Body of pancreas (tissue), 4 donors: ENCODE measurements at regions not wholly inside any gene's neighbourhood (a gene's known extent, or its start where the extent isn't known, plus 50 kb on each side); places are given as distances from the start of the nearest gene placed in this dataset.

Source experiments
- ATAC-seq: fragments of 150-250 bp; one replicate; pipeline ENCODE4 v1.9.1; 2016
- DNase-seq, 4 donors: peaks; one replicate each; pipeline ENCODE4 v3.0.0-alpha.2; 2019
- H3K27ac ChIP-seq, 4 donors: fragments of 200-600 bp; sonication (generic); 1 replicate in 3 of 4; 2 replicates in 1 of 4; pipeline versions ENCODE4 v1.5.1 to v1.6.1; 2016 to 2019; ENCODE audit warnings: mild to moderate bottlenecking in 1 of 4, mixed read lengths in 1 of 4, moderate library complexity in 1 of 4
- H3K27me3 ChIP-seq, 2 donors: fragments of 200-600 bp; sonication (generic); one replicate each; pipeline ENCODE4 v1.6.0; 2016; ENCODE audit warnings: mild to moderate bottlenecking in 1 of 2
- H3K36me3 ChIP-seq, 2 donors: fragments of 200-600 bp; sonication (generic); replicated peaks in 1 of 2; 2 replicates each; pipeline ENCODE4 v1.5.1; 2016; ENCODE audit warnings: low read depth in 2 of 2; ENCODE audit not compliant: insufficient read depth in 1 of 2
- H3K4me1 ChIP-seq: fragments of 200-600 bp; sonication (generic); one replicate; pipeline ENCODE4 v1.6.0; 2016
- H3K4me3 ChIP-seq, 2 donors: fragments of 200-600 bp; sonication (generic); 1 replicate in 1 of 2; 2 replicates in 1 of 2; pipeline ENCODE4 v1.5.1; 2016 to 2019
- H3K9me3 ChIP-seq, 3 donors: fragments of 200-600 bp; sonication (generic); 1 replicate in 2 of 3; 2 replicates in 1 of 3; pipeline ENCODE4 v1.5.1; 2016
- POLR2A ChIP-seq, 3 donors: fragments of 450-650 bp; IDR thresholded peaks; one replicate each; pipeline ENCODE4 v1.6.1; 2016; ENCODE audit warnings: antibody characterized with exemption in 3 of 3, mild to moderate bottlenecking in 2 of 3
- WGBS, 2 donors: methylation state at CpG; one replicate each; pipeline ENCODE4 v1.1.5; 2017; 5-methylcytosine and 5-hydroxymethylcytosine counted together
- intact Hi-C: fragments of 100-400 bp; cut with DNase I; formaldehyde crosslinking; loops from one replicate; pipeline ENCODE4 v1.15.1; 2023
- TF ChIP-seq, protein P1 (sequence below), 7 experiments: fragments of 450-650 bp in 4 of 7; fragments of 200-600 bp in 3 of 7; sonication (generic) in 3 of 7; IDR thresholded peaks; one replicate each; pipeline ENCODE4 v1.5.1; 2016 to 2019; ENCODE audit warnings: antibody characterized with exemption in 7 of 7

DNA sequence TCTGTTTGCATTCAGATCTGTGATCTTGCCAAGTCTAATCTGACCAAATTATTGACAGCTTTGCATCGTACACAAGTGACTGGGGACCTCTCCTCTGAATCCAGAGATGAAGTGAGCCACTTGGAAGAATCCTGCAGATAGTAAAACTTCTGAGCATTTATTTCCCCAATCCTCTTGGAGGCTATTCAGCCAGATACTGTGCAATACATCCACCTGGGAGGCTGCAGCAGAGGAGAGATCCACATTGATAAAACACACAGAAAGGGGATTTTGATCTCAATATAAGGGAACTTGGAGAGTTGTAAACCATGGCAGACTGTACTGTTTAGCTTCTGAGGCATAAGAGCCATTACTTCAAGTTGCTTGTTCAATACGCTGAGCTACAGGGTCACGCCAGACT, 654.6 kb downstream of the MTRR start:
- no peak for TF ChIP-seq POLR2A (IDR thresholded peaks at IDR 0.05)
- TF ChIP-seq, protein P1, sequence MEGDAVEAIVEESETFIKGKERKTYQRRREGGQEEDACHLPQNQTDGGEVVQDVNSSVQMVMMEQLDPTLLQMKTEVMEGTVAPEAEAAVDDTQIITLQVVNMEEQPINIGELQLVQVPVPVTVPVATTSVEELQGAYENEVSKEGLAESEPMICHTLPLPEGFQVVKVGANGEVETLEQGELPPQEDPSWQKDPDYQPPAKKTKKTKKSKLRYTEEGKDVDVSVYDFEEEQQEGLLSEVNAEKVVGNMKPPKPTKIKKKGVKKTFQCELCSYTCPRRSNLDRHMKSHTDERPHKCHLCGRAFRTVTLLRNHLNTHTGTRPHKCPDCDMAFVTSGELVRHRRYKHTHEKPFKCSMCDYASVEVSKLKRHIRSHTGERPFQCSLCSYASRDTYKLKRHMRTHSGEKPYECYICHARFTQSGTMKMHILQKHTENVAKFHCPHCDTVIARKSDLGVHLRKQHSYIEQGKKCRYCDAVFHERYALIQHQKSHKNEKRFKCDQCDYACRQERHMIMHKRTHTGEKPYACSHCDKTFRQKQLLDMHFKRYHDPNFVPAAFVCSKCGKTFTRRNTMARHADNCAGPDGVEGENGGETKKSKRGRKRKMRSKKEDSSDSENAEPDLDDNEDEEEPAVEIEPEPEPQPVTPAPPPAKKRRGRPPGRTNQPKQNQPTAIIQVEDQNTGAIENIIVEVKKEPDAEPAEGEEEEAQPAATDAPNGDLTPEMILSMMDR (IDR thresholded peaks at IDR 0.05), result no peak
- no peaks in the 10 kb centered on the region for H3K27me3 ChIP-seq
- no peak overlapping the region for H3K4me3 ChIP-seq
- no peaks in the 10 kb centered on the region for H3K9me3 ChIP-seq
- intact Hi-C loops, result no loop called here
- no peaks in the 10 kb centered on the region for H3K4me1 ChIP-seq
- H3K36me3 ChIP-seq, result no peaks in the 10 kb centered on the region
- no peak overlapping the region for H3K27ac ChIP-seq
- ATAC-seq, result no peak
- 70 to 73% methylated on average over 3 of the region's 3 CpGs for WGBS, 2 donors
- no peak for DNase-seq

DNA sequence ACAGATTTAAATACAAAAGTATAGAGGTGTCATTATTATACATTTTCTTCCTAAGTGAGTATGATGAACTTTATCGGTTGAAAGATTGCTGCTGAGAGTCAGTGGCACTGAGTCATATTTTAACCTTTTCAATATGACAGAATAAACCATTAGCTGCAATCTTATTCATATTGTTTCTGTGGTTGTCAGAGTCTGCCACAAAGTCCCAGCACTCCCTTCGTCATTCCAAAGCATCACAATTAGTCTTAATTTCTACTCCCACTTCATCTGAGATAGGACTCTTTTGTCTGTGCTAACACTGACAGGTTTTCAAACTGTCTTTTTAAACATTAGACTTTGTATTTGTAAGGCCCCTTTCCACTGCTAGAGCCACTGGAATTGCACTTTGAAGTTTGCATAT, 656.9 kb downstream of the MTRR start:
- no peak for DNase-seq
- H3K4me3 ChIP-seq, result no peak overlapping the region
- H3K9me3 ChIP-seq, result no peaks in the 10 kb centered on the region
- WGBS, 2 donors, result 69 to 70% methylated on average over 2 of the region's 2 CpGs
- H3K27ac ChIP-seq, result no peak overlapping the region
- no peak for TF ChIP-seq POLR2A (IDR thresholded peaks at IDR 0.05)
- TF ChIP-seq, protein P1 (IDR thresholded peaks at IDR 0.05), result no peak
- H3K27me3 ChIP-seq, result no peaks in the 10 kb centered on the region
- ATAC-seq, result no peak
- H3K4me1 ChIP-seq, result no peaks in the 10 kb centered on the region
- no peaks in the 10 kb centered on the region for H3K36me3 ChIP-seq
- intact Hi-C loops, result no loop called here

DNA sequence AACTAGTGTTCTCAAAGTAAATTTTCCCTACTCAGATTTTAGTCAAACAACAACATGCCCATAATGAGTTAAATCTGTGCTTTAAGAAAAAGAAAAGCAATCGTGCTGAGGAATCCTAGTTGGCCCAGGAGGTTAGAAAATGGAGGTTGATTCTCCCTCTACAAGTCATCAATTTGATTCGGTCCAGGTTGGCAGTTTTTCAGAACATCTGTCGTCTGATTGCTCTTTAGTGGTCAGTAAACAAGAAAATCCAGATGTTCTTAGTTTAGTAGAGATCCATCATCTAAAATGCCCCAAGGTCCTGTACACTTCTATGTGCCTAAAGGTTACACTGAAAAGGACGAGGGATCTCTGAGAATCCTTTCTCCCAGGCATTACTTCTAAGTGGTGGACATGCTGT, 659.2 kb downstream of the MTRR start:
- Histone ChIP-seq H3K4me1 (no peaks in the 10 kb centered on the region), H3K9me3 (no peaks in the 10 kb centered on the region), H3K27ac (no peak overlapping the region), H3K4me3 (no peak overlapping the region), H3K36me3 (no peaks in the 10 kb centered on the region), H3K27me3 (no peaks in the 10 kb centered on the region)
- DNase-seq (no peak), ATAC-seq (no peak)
- TF ChIP-seq, protein P1 (IDR thresholded peaks at IDR 0.05), result no peak
- no peak for TF ChIP-seq POLR2A (IDR thresholded peaks at IDR 0.05)
- 30 to 38% methylated on average over 4 of the region's 4 CpGs for WGBS, 2 donors
- intact Hi-C loops, result no loop called here

DNA sequence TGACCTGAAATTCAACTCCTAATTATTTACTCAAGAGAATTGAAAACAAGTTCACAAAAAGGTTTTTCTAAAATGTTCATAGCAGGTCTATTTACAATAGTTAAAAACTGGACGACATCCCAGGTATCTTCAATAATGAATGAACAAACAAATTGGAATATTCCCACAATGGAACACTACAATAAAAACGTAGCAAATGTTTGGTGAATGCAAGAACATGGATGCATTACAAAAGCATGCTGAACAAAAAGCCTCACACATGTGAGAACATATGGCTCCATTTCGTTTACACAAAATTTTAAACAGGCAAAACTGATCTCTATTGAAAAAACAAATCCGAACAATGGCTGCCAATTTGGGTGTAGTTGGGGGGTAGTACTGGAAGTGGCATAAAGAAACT, 669.9 kb downstream of the MTRR start:
- ATAC-seq (no peak), DNase-seq (no peak)
- Histone ChIP-seq H3K4me1 (no peaks in the 10 kb centered on the region), H3K27me3 (no peaks in the 10 kb centered on the region), H3K27ac (no peak overlapping the region), H3K36me3 (no peaks in the 10 kb centered on the region), H3K4me3 (no peak overlapping the region), H3K9me3 (no peaks in the 10 kb centered on the region)
- TF ChIP-seq, protein P1 (IDR thresholded peaks at IDR 0.05), result no peak
- TF ChIP-seq POLR2A (IDR thresholded peaks at IDR 0.05), result no peak
- 39 to 43% methylated on average over 4 of the region's 4 CpGs for WGBS, 2 donors
- intact Hi-C loops, result no loop called here

DNA sequence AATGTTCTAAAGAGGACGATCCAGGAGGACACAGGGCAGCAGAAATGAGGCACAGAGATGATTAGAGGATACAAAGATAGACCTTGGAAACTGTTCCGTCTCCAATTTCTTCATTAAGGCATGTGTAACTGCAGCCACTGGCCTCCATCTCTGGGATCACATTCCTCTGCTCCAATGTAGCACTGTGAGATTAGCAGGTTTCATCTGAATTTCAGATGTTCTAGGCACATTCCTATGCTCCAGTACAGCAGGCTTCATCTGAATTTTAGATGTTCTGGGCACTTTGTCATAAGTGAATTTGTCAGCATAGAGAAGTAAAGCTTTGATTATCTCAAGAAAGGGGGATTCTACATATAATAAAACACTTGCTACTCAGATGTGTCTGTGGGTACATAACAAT, 671.4 kb downstream of the MTRR start:
- TF ChIP-seq POLR2A (IDR thresholded peaks at IDR 0.05), result no peak
- TF ChIP-seq, protein P1 (IDR thresholded peaks at IDR 0.05), result no peak
- WGBS, 2 donors, result 67% methylated on average over 2 of the region's 2 CpGs
- DNase-seq, result no peak

More for the DNA sequence above, 671.4 kb downstream of the MTRR start:
- no peaks in the 10 kb centered on the region for H3K4me1 ChIP-seq
- no peak for ATAC-seq
- no peak overlapping the region for H3K4me3 ChIP-seq
- intact Hi-C loops, result no loop called here
- H3K27ac ChIP-seq, result no peak overlapping the region
- H3K36me3 ChIP-seq, result no peaks in the 10 kb centered on the region
- no peaks in the 10 kb centered on the region for H3K27me3 ChIP-seq
- no peaks in the 10 kb centered on the region for H3K9me3 ChIP-seq
